H1 (cell line): ENCODE measurements at regions not wholly inside any gene's neighbourhood (a gene's known extent, or its start where the extent isn't known, plus 50 kb on each side); places are given as distances from the start of the nearest gene placed in this dataset.
A peak's percentile ranks its signal among the peaks of the same experiment; 100 is the strongest.

Experiments
- CTCF ChIA-PET: fragments of 300-600 bp; sonication (Branson Sonifier 250); formaldehyde crosslinking; loops from one replicate; lab custom pipeline; 2021; ENCODE audit not compliant: partially characterized antibody; lab: Charles Lee
- POLR2A ChIA-PET: fragments of 300-600 bp; sonication (Branson Sonifier 250); formaldehyde crosslinking; loops from one replicate; lab custom pipeline; 2021; ENCODE audit warnings: inconsistent platforms; ENCODE audit not compliant: partially characterized antibody; lab: Charles Lee
- DNase-seq, 2 experiments: peaks; one replicate each; pipeline versions ENCODE4 v3.0.0 to v3.0.0-alpha.2; 2010 to 2022; ENCODE audit warnings: low spot score in 2 of 2, low read depth in 1 of 2, mixed read lengths in 1 of 2
- FAIRE-seq: peaks from 2 replicates; lab custom pipeline; 2011; peaks lifted over from hg19 to GRCh38; lab: Jason Lieb, UNC
- H2AFZ ChIP-seq: 2 replicates; pipeline ENCODE4 v1.8.1; 2012; ENCODE audit warnings: low read length, inconsistent platforms
- H2AK5ac ChIP-seq: 2 replicates; pipeline ENCODE4 v1.6.1; 2013; ENCODE audit warnings: low read depth, low read length
- H2BK120ac ChIP-seq: replicated peaks from 2 replicates; pipeline ENCODE3; 2013; ENCODE audit warnings: low read depth, low read length, inconsistent platforms
- H2BK12ac ChIP-seq: 2 replicates; pipeline ENCODE4 v1.6.1; 2013; ENCODE audit warnings: low read depth, low read length
- H2BK15ac ChIP-seq: 2 replicates; pipeline ENCODE4 v1.6.1; 2013; ENCODE audit warnings: low read length
- H2BK20ac ChIP-seq: 2 replicates; pipeline ENCODE4 v1.6.1; 2013; ENCODE audit warnings: low read length
- H2BK5ac ChIP-seq: 2 replicates; pipeline ENCODE4 v1.6.1; 2013; ENCODE audit warnings: low read depth, low read length
- H3K14ac ChIP-seq: 2 replicates; pipeline ENCODE4 v1.6.1; 2013; ENCODE audit warnings: inconsistent platforms; ENCODE audit not compliant: insufficient read length
- H3K18ac ChIP-seq: 2 replicates; pipeline ENCODE4 v1.6.1; 2013; ENCODE audit warnings: low read length; ENCODE audit errors: extremely low read depth
- H3K23ac ChIP-seq: 2 replicates; pipeline ENCODE4 v1.6.1; 2013; ENCODE audit warnings: inconsistent platforms; ENCODE audit not compliant: insufficient read length
- H3K23me2 ChIP-seq: 2 replicates; pipeline ENCODE4 v1.6.1; 2013; ENCODE audit warnings: low read depth, low read length
- H3K27ac ChIP-seq: 2 replicates; pipeline ENCODE4 v1.6.1; 2011; ENCODE audit warnings: low read depth, low read length, inconsistent platforms
- H3K27me3 ChIP-seq, 4 experiments: replicated peaks in 1 of 4; 1 replicate in 1 of 4; 2 replicates in 3 of 4; pipeline versions ENCODE4 v1.6.1 to v1.8.1; 2011 to 2013; ENCODE audit warnings: low read length in 3 of 4, mild to moderate bottlenecking in 3 of 4, inconsistent platforms in 2 of 4, mixed read lengths in 2 of 4, moderate library complexity in 1 of 4; ENCODE audit not compliant: control insufficient read depth in 3 of 4, insufficient read depth in 3 of 4; ENCODE audit errors: extremely low read depth in 1 of 4
- H3K36me3 ChIP-seq, 4 experiments: 2 replicates each; pipeline versions ENCODE4 v1.6.1 to v1.8.1; 2011 to 2013; ENCODE audit warnings: mild to moderate bottlenecking in 4 of 4, low read length in 3 of 4, moderate library complexity in 2 of 4, control low read depth in 1 of 4, inconsistent platforms in 1 of 4; ENCODE audit not compliant: insufficient read depth in 4 of 4, control insufficient read depth in 2 of 4
- H3K4ac ChIP-seq: replicated peaks from 2 replicates; pipeline ENCODE3; 2013; ENCODE audit warnings: low read length, low read depth, mixed read lengths, inconsistent platforms; ENCODE audit not compliant: insufficient read length
- H3K4me1 ChIP-seq, 4 experiments: replicated peaks in 1 of 4; 1 replicate in 1 of 4; 2 replicates in 3 of 4; pipeline versions ENCODE4 v1.6.1 to v1.8.1; 2011 to 2013; ENCODE audit warnings: low read length in 3 of 4, inconsistent platforms in 2 of 4, mixed read lengths in 1 of 4; ENCODE audit not compliant: insufficient read depth in 4 of 4, control insufficient read depth in 3 of 4
- H3K4me2 ChIP-seq, 2 experiments: 2 replicates each; pipeline versions ENCODE4 v1.6.1 to v1.8.1; 2011 to 2013; ENCODE audit warnings: low read depth in 2 of 2, low read length in 2 of 2, control low read depth in 1 of 2, inconsistent platforms in 1 of 2, mild to moderate bottlenecking in 1 of 2; ENCODE audit not compliant: insufficient read depth in 1 of 2
- H3K4me3 ChIP-seq, 4 experiments: fragments of 200-600, 300-600 bp in 1 of 4; sonication (generic), shearing (Covaris generic), sonication (Bioruptor Twin) in 1 of 4; 2 replicates each; pipeline versions ENCODE4 v1.5.1 to v1.8.1; 2011 to 2016; ENCODE audit warnings: low read length in 4 of 4, low read depth in 3 of 4, control low read depth in 2 of 4, inconsistent platforms in 2 of 4, mild to moderate bottlenecking in 2 of 4, mixed read lengths in 1 of 4, moderate library complexity in 1 of 4; ENCODE audit not compliant: insufficient read depth in 2 of 4; ENCODE audit errors: extremely low read depth in 1 of 4
- H3K56ac ChIP-seq: replicated peaks from 2 replicates; pipeline ENCODE3; 2013; ENCODE audit warnings: low read depth, mild to moderate bottlenecking, mixed read lengths, low read length, inconsistent platforms; ENCODE audit not compliant: insufficient read length
- H3K79me1 ChIP-seq: 2 replicates; pipeline ENCODE4 v1.6.1; 2013; ENCODE audit warnings: low read depth, low read length, control low read depth
- H3K79me2 ChIP-seq, 2 experiments: 2 replicates each; pipeline versions ENCODE4 v1.6.1 to v1.8.1; 2012 to 2013; ENCODE audit warnings: low read length in 2 of 2, mild to moderate bottlenecking in 2 of 2, inconsistent platforms in 1 of 2; ENCODE audit not compliant: insufficient read depth in 2 of 2, control insufficient read depth in 1 of 2
- H3K9ac ChIP-seq, 4 experiments: replicated peaks in 1 of 4; 1 replicate in 1 of 4; 2 replicates in 3 of 4; pipeline versions ENCODE4 v1.6.1 to v1.8.1; 2011 to 2013; ENCODE audit warnings: low read depth in 3 of 4, low read length in 3 of 4, control low read depth in 2 of 4, mild to moderate bottlenecking in 2 of 4, moderate library complexity in 2 of 4, inconsistent platforms in 1 of 4; ENCODE audit errors: extremely low read depth in 1 of 4
- H3K9me3 ChIP-seq, 2 experiments: 2 replicates each; pipeline versions ENCODE4 v1.6.1 to v1.8.1; 2012 to 2013; ENCODE audit warnings: mild to moderate bottlenecking in 2 of 2, moderate library complexity in 2 of 2, control low read depth in 1 of 2, inconsistent platforms in 1 of 2, low read depth in 1 of 2, low read length in 1 of 2, mixed read lengths in 1 of 2; ENCODE audit not compliant: insufficient read depth in 2 of 2
- H4K20me1 ChIP-seq, 2 experiments: replicated peaks in 1 of 2; 2 replicates each; pipeline versions ENCODE3 to v1.8.1; 2011 to 2013; ENCODE audit warnings: inconsistent platforms in 2 of 2, low read length in 2 of 2, mild to moderate bottlenecking in 1 of 2; ENCODE audit not compliant: insufficient read depth in 2 of 2, control insufficient read depth in 1 of 2
- H4K5ac ChIP-seq: 2 replicates; pipeline ENCODE4 v1.6.1; 2013; ENCODE audit warnings: low read length, low read depth, mixed read lengths, inconsistent platforms; ENCODE audit not compliant: insufficient read length
- H4K8ac ChIP-seq: 2 replicates; pipeline ENCODE4 v1.8.0; 2013; ENCODE audit warnings: mild to moderate bottlenecking, moderate library complexity, low read length, inconsistent platforms; ENCODE audit not compliant: insufficient read depth; ENCODE audit errors: extremely low read depth
- H4K91ac ChIP-seq: replicated peaks from 2 replicates; pipeline ENCODE3; 2013; ENCODE audit warnings: low read length, mixed read lengths, inconsistent platforms; ENCODE audit not compliant: insufficient read length
- FOSL1 ChIP-seq: IDR thresholded peaks from 2 replicates; pipeline ENCODE4 v1.6.1; 2011; ENCODE audit warnings: mild to moderate bottlenecking, low read depth, low read length, moderate library complexity; ENCODE audit not compliant: insufficient read depth
- HDAC2 ChIP-seq, 2 experiments: fragments of 300-600 bp in 1 of 2; sonication (generic) in 1 of 2; IDR thresholded peaks; 2 replicates each; pipeline ENCODE4 v1.6.1; 2011 to 2012; ENCODE audit warnings: low read depth in 2 of 2, low read length in 2 of 2, mild to moderate bottlenecking in 2 of 2, moderate library complexity in 2 of 2, borderline replicate concordance in 1 of 2, inconsistent platforms in 1 of 2
- KDM4A ChIP-seq: IDR thresholded peaks from one replicate; pipeline ENCODE4 v1.7.1; 2012; ENCODE audit warnings: low read depth, mild to moderate bottlenecking, moderate library complexity, low read length, inconsistent platforms; ENCODE audit not compliant: severe bottlenecking
- KDM5A ChIP-seq: fragments of 200-600 bp; IDR thresholded peaks from 2 replicates; pipeline ENCODE4 v1.7.1; 2012; ENCODE audit warnings: mild to moderate bottlenecking, low read length, inconsistent platforms, mixed read lengths
- MAX ChIP-seq: IDR thresholded peaks from 2 replicates; pipeline ENCODE4 v1.6.1; 2012; ENCODE audit warnings: inconsistent platforms
- NANOG ChIP-seq: IDR thresholded peaks from 2 replicates; pipeline ENCODE4 v1.6.1; 2011; ENCODE audit warnings: low read length, low read depth, mild to moderate bottlenecking, inconsistent platforms; ENCODE audit not compliant: insufficient read depth, poor library complexity, severe bottlenecking
- SP4 ChIP-seq: IDR thresholded peaks from 2 replicates; pipeline ENCODE4 v1.6.1; 2012; ENCODE audit warnings: low read length, inconsistent platforms
- SRF ChIP-seq: IDR thresholded peaks from 2 replicates; pipeline ENCODE4 v1.6.1; 2011; ENCODE audit warnings: mild to moderate bottlenecking, low read depth, low read length, moderate library complexity
- SUZ12 ChIP-seq: fragments of 200-600 bp; sonication (generic); IDR thresholded peaks from 2 replicates; pipeline ENCODE4 v1.6.1; 2012; ENCODE audit warnings: mild to moderate bottlenecking, inconsistent platforms, low read length, moderate library complexity, mixed read lengths
- TBP ChIP-seq: IDR thresholded peaks from 2 replicates; pipeline ENCODE4 v1.6.1; 2011; ENCODE audit warnings: low read depth, low read length, improper control_type of control experiment
- TEAD4 ChIP-seq: IDR thresholded peaks from 2 replicates; pipeline ENCODE4 v1.6.1; 2012; ENCODE audit warnings: low read depth, low read length, inconsistent platforms, mixed read lengths
- YY1 ChIP-seq: IDR thresholded peaks from 2 replicates; pipeline ENCODE4 v1.6.1; 2011; ENCODE audit warnings: low read depth, mild to moderate bottlenecking, low read length
- ZNF274 ChIP-seq: IDR thresholded peaks from 2 replicates; pipeline ENCODE4 v1.7.0; 2012; ENCODE audit warnings: low read length, borderline replicate concordance; ENCODE audit errors: extremely low read depth
- WGBS, 2 experiments: shearing (Covaris generic) in 1 of 2; methylation state at CpG; one replicate each; pipeline versions ENCODE4 v1.1.6 to v1.1.7; 2013 to 2015; ENCODE audit warnings: low lambda C conversion rate in 2 of 2, mixed read lengths in 2 of 2, inconsistent platforms in 1 of 2, low coverage in 1 of 2, missing lambda C conversion rate in 1 of 2; ENCODE audit not compliant: insufficient replicate concordance in 2 of 2, insufficient coverage in 1 of 2, insufficient read length in 1 of 2; ENCODE audit errors: extremely low coverage in 1 of 2, missing lambda C conversion rate in 1 of 2; 5-methylcytosine and 5-hydroxymethylcytosine counted together

- Histone ChIP-seq H2BK12ac (no peak overlapping the region), H4K8ac (no peak overlapping the region), H3K9me3 (no peaks in the 10 kb centered on the region), H3K18ac (no peak overlapping the region), H3K23me2 (no peaks in the 10 kb centered on the region; the same call in 1 of the 2 replicates), H3K56ac (no peak overlapping the region), H2BK15ac (no peak overlapping the region), H3K9ac (no peak overlapping the region), H3K79me1 (no peaks in the 10 kb centered on the region), H3K4ac (no peak overlapping the region), H4K20me1 (no peaks in the 10 kb centered on the region), H4K5ac (no peak overlapping the region), H2BK20ac (no peak overlapping the region), H3K27me3 (no peaks in the 10 kb centered on the region), H3K14ac (no peak overlapping the region), H2BK5ac (no peak overlapping the region), H3K4me1 (peaks cover 0 to 4% (median 3%) of the 10 kb centered on the region in 4 experiments; a peak in 4 of 7 replicates), H2BK120ac (no peak overlapping the region), H4K91ac (peak overlapping the region; percentile 13), H3K79me2 (no peaks in the 10 kb centered on the region), H3K4me3 (no peak overlapping the region), H3K23ac (no peak overlapping the region), H2AK5ac (no peak overlapping the region), H3K27ac (no peak overlapping the region), H3K36me3 (no peaks in the 10 kb centered on the region; a peak in 1 of 8 replicates), H2AFZ (no peak overlapping the region; the same call in 1 of the 2 replicates), H3K4me2 (no peak overlapping the region)
- ChIA-PET CTCF (interaction anchor here (0.7 kb wide), 1 partner anchor 9 kb away, joined by 3 read pairs; no protein-coding TSS in a partner anchor), POLR2A (no interaction called here)
- no peak for DNase-seq
- TF ChIP-seq MAX (no peak), HDAC2 (IDR thresholded peaks at IDR 0.05; ENCODE audit: borderline replicate concordance in 1 of 2, low read depth in 2 of 2, low read length in 2 of 2) (no peak), YY1 (no peak), SP4 (no peak), NANOG (no peak), ZNF274 (no peak), SRF (no peak), TBP (no peak), SUZ12 (no peak), FOSL1 (no peak), KDM5A (no peak), KDM4A (no peak), TEAD4 (no peak)
- WGBS, 2 experiments = 92% methylated on average over 3 of the region's 3 CpGs; no CpG with 5 or more reads in 1 of the 2 experiments
- no peak for FAIRE-seq
These were observed 621.7 kb downstream of the LMO4 start for GRCh38 chr1:87950369-87950768.
